Activated naive CD8-positive, alpha-beta T cell treated with anti-CD3 and anti-CD28 coated beads, Interleukin-2, amount 10 ng/mL, durations not matched to agents 7 days and 5 days (primary cell): ENCODE measurements at regions not wholly inside any gene's neighbourhood (a gene's known extent, or its start where the extent isn't known, plus 50 kb on each side); places are given as distances from the start of the nearest gene placed in this dataset.
"Not testable (repeated sequence)": the region's sequence is repeated elsewhere in the genome, so short reads cannot be mapped to it uniquely, and the experiment has no call there.

Experiments used
- ATAC-seq: fragments of 150-1000 bp; cut with Tn5 transposase; one replicate; pipeline ENCODE4 v1.10.0; 2021; ENCODE audit warnings: low read depth, moderate library complexity
- POLR2A ChIA-PET: fragments of 350-600 bp; sonication (Branson Sonifier 250); formaldehyde crosslinking; loops from one replicate; lab custom pipeline; 2021; ENCODE audit warnings: antibody characterized with exemption; lab: Charles Lee
- DNase-seq: peaks from one replicate; pipeline ENCODE4 v3.0.0; 2021
- H3K27ac Mint-ChIP-seq: one replicate; pipeline ENCODE4 v1.8.0; 2022; ENCODE audit warnings: mild to moderate bottlenecking, mixed read lengths
- H3K27me3 Mint-ChIP-seq: one replicate; pipeline ENCODE4 v1.8.0; 2022; ENCODE audit warnings: mild to moderate bottlenecking, moderate library complexity, mixed read lengths
- H3K36me3 Mint-ChIP-seq: one replicate; pipeline ENCODE4 v1.8.0; 2021; ENCODE audit warnings: mild to moderate bottlenecking, mixed read lengths
- H3K4me1 Mint-ChIP-seq: one replicate; pipeline ENCODE4 v1.8.0; 2021; ENCODE audit warnings: mixed read lengths
- H3K4me3 Mint-ChIP-seq: one replicate; pipeline ENCODE4 v1.8.0; 2022; ENCODE audit warnings: mild to moderate bottlenecking, moderate library complexity, mixed read lengths
- H3K9me3 Mint-ChIP-seq: one replicate; pipeline ENCODE4 v1.8.0; 2021; ENCODE audit warnings: mixed read lengths

- ATAC-seq (no peak), DNase-seq (no peak)
- no peaks in the 10 kb centered on the region for H3K4me1 Mint-ChIP-seq
- no peak overlapping the region for H3K4me3 Mint-ChIP-seq
- H3K36me3 Mint-ChIP-seq = no peaks in the 10 kb centered on the region
- POLR2A ChIA-PET = no interaction called here
- peaks cover 3% of the 10 kb centered on the region for H3K27me3 Mint-ChIP-seq
- H3K27ac Mint-ChIP-seq = no peak overlapping the region
- H3K9me3 Mint-ChIP-seq = no peaks in the 10 kb centered on the region
These were observed 176.4 kb upstream of the JADE1 start for GRCh38 chr4:128633067-128633466.

GRCh38 chr4:128630871-128631270 lies 178.6 kb upstream of the JADE1 start:
- Mint-ChIP-seq H3K4me3 (no peak overlapping the region), H3K9me3 (no peaks in the 10 kb centered on the region), H3K27ac (no peak overlapping the region), H3K27me3 (peaks cover 9% of the 10 kb centered on the region), H3K36me3 (no peaks in the 10 kb centered on the region), H3K4me1 (no peaks in the 10 kb centered on the region)
- ATAC-seq = no peak
- DNase-seq = no peak
- POLR2A ChIA-PET = no interaction called here

- Mint-ChIP-seq H3K27me3 (peaks cover 10% of the 10 kb centered on the region), H3K4me3 (no peak overlapping the region), H3K4me1 (no peaks in the 10 kb centered on the region), H3K9me3 (peaks cover 7% of the 10 kb centered on the region), H3K36me3 (no peaks in the 10 kb centered on the region), H3K27ac (no peak overlapping the region)
- POLR2A ChIA-PET = interaction anchor here (0.6 kb wide), 1 partner anchor 102 kb away, joined by 4 read pairs; no protein-coding TSS in a partner anchor
- ATAC-seq (no peak), DNase-seq (no peak)
These were observed 185.8 kb upstream of the JADE1 start for GRCh38 chr4:128623508-128624215.

GRCh38 chr4:128620279-128620965 lies 189.1 kb upstream of the JADE1 start:
- POLR2A ChIA-PET, H3K9me3 Mint-ChIP-seq, H3K4me3 Mint-ChIP-seq, ATAC-seq, H3K36me3 Mint-ChIP-seq, H3K4me1 Mint-ChIP-seq, H3K27me3 Mint-ChIP-seq, DNase-seq, H3K27ac Mint-ChIP-seq: not testable (repeated sequence)

GRCh38 chr4:128615197-128615596 lies 194.3 kb upstream of the JADE1 start:
- Mint-ChIP-seq H3K27ac (no peak overlapping the region), H3K9me3 (peaks cover 4% of the 10 kb centered on the region), H3K27me3 (peaks cover 5% of the 10 kb centered on the region), H3K4me1 (no peaks in the 10 kb centered on the region), H3K4me3 (no peak overlapping the region), H3K36me3 (no peaks in the 10 kb centered on the region)
- POLR2A ChIA-PET = no interaction called here
- ATAC-seq (no peak), DNase-seq (no peak)

- Mint-ChIP-seq H3K4me1 (no peaks in the 10 kb centered on the region), H3K27me3 (peaks cover 8% of the 10 kb centered on the region), H3K36me3 (no peaks in the 10 kb centered on the region), H3K27ac (no peak overlapping the region), H3K9me3 (no peaks in the 10 kb centered on the region), H3K4me3 (no peak overlapping the region)
- DNase-seq (no peak), ATAC-seq (no peak)
- POLR2A ChIA-PET = no interaction called here
These were observed 201.5 kb upstream of the JADE1 start for GRCh38 chr4:128608006-128608405.

GRCh38 chr4:128606173-128606572 lies 203.3 kb upstream of the JADE1 start:
- Mint-ChIP-seq H3K4me1 (no peaks in the 10 kb centered on the region), H3K27ac (no peak overlapping the region), H3K27me3 (peaks cover 11% of the 10 kb centered on the region), H3K9me3 (no peaks in the 10 kb centered on the region), H3K4me3 (no peak overlapping the region), H3K36me3 (no peaks in the 10 kb centered on the region)
- DNase-seq (no peak), ATAC-seq (no peak)
- POLR2A ChIA-PET = no interaction called here

GRCh38 chr4:128604840-128605239 lies 204.7 kb upstream of the JADE1 start:
- no peaks in the 10 kb centered on the region for H3K9me3 Mint-ChIP-seq

GRCh38 chr4:128604204-128604603 lies 205.3 kb upstream of the JADE1 start:
- peaks cover 9% of the 10 kb centered on the region for H3K27me3 Mint-ChIP-seq
- no peaks in the 10 kb centered on the region for H3K4me1 Mint-ChIP-seq
- no peaks in the 10 kb centered on the region for H3K36me3 Mint-ChIP-seq
- H3K27ac Mint-ChIP-seq = no peak overlapping the region
- POLR2A ChIA-PET = no interaction called here
- no peaks in the 10 kb centered on the region for H3K9me3 Mint-ChIP-seq
- no peak overlapping the region for H3K4me3 Mint-ChIP-seq
- ATAC-seq (no peak), DNase-seq (no peak)

More at GRCh38 chr4:128604840-128605239, 204.7 kb upstream of the JADE1 start:
- DNase-seq = no peak
- H3K4me3 Mint-ChIP-seq = no peak overlapping the region
- peaks cover 11% of the 10 kb centered on the region for H3K27me3 Mint-ChIP-seq
- no peak for ATAC-seq
- no peak overlapping the region for H3K27ac Mint-ChIP-seq
- POLR2A ChIA-PET = no interaction called here
- no peaks in the 10 kb centered on the region for H3K4me1 Mint-ChIP-seq
- no peaks in the 10 kb centered on the region for H3K36me3 Mint-ChIP-seq

- Mint-ChIP-seq H3K36me3 (no peaks in the 10 kb centered on the region), H3K27me3 (peaks cover 9% of the 10 kb centered on the region), H3K4me3 (no peak overlapping the region), H3K4me1 (no peaks in the 10 kb centered on the region), H3K9me3 (no peaks in the 10 kb centered on the region), H3K27ac (no peak overlapping the region)
- POLR2A ChIA-PET = no interaction called here
- DNase-seq (no peak), ATAC-seq (no peak)
These were observed 206.4 kb upstream of the JADE1 start for GRCh38 chr4:128603081-128603480.

GRCh38 chr4:128601991-128602695 lies 207.4 kb upstream of the JADE1 start:
- H3K4me1 Mint-ChIP-seq = no peaks in the 10 kb centered on the region
- POLR2A ChIA-PET = no interaction called here
- H3K27ac Mint-ChIP-seq = no peak overlapping the region
- H3K4me3 Mint-ChIP-seq = no peak overlapping the region
- DNase-seq (no peak), ATAC-seq (no peak)
- no peaks in the 10 kb centered on the region for H3K9me3 Mint-ChIP-seq
- H3K27me3 Mint-ChIP-seq = peaks cover 6% of the 10 kb centered on the region
- no peaks in the 10 kb centered on the region for H3K36me3 Mint-ChIP-seq

GRCh38 chr4:128600996-128601871 lies 208.3 kb upstream of the JADE1 start:
- POLR2A ChIA-PET = no interaction called here
- no peak overlapping the region for H3K27ac Mint-ChIP-seq
- DNase-seq (no peak), ATAC-seq (no peak)
- H3K27me3 Mint-ChIP-seq = peaks cover 6% of the 10 kb centered on the region
- no peaks in the 10 kb centered on the region for H3K9me3 Mint-ChIP-seq
- no peaks in the 10 kb centered on the region for H3K36me3 Mint-ChIP-seq
- no peaks in the 10 kb centered on the region for H3K4me1 Mint-ChIP-seq
- H3K4me3 Mint-ChIP-seq = no peak overlapping the region

GRCh38 chr4:128600410-128600809 lies 209.1 kb upstream of the JADE1 start:
- Mint-ChIP-seq H3K4me3 (no peak overlapping the region), H3K36me3 (no peaks in the 10 kb centered on the region), H3K27me3 (peaks cover 6% of the 10 kb centered on the region), H3K9me3 (peaks cover 2% of the 10 kb centered on the region), H3K4me1 (no peaks in the 10 kb centered on the region), H3K27ac (no peak overlapping the region)
- DNase-seq = no peak
- no peak for ATAC-seq
- POLR2A ChIA-PET = no interaction called here
